ENCODE measurements at regions not wholly inside any gene's neighbourhood (a gene's known extent, or its start where the extent isn't known, plus 50 kb on each side); places are given as distances from the start of the nearest gene placed in this dataset.

DNA sequence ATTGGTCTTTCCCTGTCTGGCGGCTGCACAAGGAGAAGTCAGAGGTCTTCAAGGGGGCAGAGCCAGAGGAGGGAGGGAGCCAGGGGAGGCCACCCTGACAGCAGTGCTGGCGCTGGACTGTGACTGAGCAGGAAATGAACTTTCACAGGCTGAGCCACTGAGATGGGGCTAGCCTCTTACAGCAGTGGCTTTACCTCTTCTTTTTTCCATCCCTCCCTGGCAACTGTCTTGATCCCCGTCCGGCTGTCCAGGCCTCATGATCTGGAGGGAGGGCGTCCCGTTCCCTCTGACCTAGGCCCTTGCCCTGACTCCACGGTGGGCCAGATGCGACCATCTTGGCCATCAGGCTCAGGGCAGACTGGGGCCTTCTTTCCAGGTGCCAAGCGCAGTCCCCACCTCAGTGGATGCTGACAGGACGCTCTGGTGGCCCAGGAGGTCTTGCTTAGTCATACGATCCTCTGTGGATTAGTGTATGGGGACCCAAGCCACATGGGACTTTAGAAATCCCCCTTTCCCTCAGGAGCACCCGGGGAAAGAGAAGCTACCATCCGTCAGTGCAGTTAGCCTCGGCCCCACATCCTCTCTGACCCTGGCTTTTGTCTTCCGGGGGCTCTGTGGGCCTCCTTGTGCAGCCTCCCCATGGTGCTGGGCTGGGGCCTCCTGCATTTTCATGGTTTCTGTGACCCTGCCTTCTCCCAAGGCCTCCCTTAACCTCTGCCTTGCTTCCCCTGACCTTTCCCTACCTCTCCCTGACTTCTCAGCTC lies 57.4 kb upstream of the CCDC167 start:
- DNase-seq (ENCODE audit: low read depth in 2 of 2) = no peak

DNA sequence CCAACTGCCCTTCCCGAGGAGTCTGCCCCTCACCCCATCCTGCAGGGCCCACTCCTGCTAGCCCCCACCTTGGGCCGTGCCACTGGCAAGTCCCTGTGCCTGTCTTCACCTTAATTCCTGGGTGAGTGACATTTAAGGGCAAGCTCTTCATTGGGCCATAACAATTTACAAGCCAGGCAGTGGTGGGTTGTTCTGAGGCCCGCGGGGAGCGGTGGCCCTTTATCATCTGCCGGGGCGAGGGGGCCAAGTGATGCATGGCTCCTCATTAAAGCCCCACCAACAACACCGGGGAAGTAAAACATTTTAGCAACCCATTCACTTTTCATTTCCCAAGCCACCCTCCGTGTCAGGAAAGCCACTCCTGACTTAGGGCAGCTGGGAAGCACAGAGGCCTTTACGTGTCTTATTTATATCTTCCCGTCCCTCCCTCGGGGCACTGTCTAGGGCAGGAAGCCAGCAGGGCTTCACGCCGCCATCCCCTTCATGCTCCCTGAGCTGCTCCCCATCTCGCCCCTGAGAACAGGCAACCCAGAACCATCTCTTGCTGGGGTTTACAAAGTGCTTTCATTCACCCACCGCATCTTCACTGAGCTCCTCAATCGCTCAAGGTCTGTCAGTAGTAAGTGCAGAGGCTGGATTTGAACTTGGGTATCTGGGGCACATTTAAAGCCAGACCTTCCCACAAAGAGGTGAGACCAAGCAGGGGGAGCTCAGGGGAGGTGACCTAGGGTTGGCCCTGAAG lies 55.5 kb upstream of the CCDC167 start:
- DNase-seq (ENCODE audit: low read depth in 2 of 2) = no peak

DNA sequence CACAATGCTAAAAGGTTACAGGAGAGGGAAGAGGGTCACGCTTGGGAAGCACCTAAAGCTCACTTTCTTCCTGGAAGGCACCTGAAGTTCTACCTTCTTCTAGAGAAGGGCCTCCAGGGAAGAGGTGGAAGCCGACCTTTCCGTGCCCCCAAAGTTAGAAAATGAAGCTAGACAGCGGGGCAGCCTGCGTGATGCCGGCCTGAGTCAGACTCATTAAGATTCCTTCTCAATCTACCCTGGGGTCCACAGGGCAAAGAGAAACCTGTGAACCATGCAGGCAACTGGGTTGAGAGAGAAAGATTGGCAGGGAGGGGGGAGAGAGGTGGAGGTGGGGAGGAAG lies 54.8 kb upstream of the CCDC167 start:
- DNase-seq (ENCODE audit: low read depth in 2 of 2) = no peak

DNA sequence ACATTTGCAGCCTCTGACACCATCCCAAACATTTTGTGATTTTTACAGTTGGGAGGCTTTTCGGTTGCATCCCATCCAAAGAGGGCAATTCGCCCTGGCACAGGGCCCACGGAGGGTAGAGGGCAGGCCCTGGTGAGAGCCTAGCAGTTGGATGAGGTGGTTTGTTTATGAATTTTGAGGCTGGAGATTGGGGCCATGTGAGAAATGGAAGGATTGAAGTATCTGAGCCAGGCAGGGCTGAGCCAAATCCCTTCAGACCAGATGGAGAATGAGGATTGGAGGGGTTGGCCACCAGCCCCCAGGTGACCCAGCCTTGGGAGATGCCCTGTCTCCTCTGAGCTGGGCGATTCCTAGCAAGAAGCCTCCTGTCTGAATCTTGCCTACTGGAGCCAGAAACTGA lies 52.6 kb upstream of the CCDC167 start:
- no peak for DNase-seq (ENCODE audit: low read depth in 2 of 2)

DNA sequence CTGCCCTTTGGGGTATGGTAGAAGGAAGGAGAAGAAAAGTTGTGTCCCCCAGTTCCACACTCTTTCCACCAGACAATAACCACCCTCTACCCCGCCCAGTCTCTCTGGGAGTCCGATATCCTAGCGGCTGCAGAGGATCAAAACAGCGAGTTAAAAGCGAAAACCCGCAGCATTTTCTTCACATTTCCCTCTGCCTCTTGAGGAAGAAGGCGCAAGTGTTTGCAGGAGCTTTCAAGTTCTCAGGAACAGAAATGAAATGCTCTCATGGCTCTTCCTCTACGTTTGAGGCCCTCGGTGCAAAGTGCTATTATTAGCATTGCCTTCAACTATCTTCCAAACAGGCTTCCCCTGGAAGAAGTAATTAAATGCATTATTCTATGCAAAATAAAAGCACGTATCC lies 52.2 kb upstream of the CCDC167 start:
- no peak for DNase-seq (ENCODE audit: low read depth in 2 of 2)

DNA sequence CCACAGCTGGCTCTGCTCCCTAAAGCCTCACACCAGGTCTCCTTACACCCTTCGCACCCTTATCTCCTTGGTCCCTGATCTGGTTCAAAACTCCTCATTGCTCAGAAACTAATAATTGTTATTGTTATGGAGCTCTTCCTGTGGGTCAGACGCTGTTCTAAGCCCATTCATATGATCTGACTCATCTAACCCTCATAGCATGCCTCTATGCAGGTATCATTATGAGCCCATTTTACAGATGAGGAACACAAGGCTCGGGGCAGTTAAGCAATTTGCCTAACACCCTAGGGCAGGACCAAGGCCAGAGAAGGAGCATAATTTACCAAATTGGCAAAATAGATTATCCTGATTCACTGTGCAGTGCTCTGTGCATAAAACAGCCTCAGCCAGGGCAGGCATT lies 51.8 kb upstream of the CCDC167 start:
- DNase-seq (ENCODE audit: low read depth in 2 of 2) = no peak

DNA sequence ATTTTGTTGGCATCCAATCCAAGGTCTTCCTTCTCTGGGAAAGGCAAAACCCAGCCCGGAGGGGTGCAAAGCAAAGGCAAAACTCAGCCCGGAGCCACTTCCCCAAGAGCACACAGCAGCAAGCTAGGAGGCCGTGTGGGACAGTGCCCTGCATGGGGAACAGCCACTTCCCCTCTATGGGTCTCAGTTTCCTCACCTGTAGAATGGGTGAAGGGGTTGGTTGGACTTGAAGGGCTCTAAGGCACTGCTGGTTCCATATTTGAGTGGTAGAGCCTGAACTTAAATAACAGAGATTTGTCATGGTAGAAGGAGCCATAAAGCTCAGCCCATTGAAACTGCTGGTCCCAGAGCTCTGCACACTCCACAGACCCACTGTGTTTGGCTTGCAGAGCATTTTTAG lies 51.3 kb upstream of the CCDC167 start:
- DNase-seq (ENCODE audit: low read depth in 2 of 2) = no peak

DNA sequence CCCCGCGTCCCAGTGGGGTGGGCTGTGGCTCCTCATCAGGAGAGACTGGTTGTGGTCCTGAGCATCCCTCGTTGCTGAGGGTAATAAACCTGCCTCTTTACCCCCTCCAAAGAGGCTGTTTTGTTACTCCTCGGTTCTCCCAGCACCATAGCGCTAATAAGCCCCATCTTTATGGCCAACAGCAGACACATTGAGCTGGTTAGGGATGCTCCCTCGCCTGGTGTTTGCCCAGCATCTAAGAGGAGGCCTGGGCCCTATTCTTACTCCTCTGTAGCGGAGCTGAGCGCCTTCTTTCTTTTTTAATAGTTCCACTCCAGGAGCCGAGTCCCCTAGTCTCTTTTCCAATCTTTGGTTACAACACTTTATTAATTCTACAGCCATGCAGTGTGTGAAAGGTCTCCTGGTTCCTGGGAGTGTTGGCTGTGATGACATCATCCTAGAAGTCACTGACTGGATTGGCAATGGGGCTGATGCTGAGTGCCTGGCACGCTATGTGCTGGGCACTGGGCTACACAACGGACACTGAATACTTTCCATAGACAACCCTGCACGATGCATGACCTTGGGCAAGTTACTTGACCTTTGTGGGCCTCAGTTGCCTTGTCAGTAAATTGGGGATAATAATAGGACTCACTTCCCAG lies 50.6 kb upstream of the CCDC167 start:
- DNase-seq (ENCODE audit: low read depth in 2 of 2) = peak in 1 of 2 donors; percentile 25

DNA sequence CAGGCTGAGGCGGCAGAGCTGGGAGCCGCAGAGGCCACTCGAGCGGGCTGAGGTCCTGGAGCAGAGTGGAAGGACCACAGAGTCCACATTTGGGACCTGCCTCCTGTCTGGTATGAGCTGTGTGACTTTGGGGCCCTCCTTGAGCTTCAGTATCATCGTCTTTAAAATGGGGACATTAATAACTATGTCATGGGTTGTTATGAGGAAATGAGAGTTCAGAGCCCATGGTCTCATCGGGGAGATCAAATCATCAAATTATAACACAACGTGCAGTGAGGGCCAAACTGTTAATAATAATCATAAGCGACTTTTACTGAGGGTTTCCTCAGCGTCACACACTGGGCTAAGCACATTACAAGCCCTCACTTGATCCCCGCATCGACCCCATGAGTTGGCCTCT lies 49.9 kb upstream of the CCDC167 start:
- DNase-seq (ENCODE audit: low read depth in 2 of 2) = no peak
